HG03571 (cell line): ENCODE measurements at regions not wholly inside any gene's neighbourhood (a gene's known extent, or its start where the extent isn't known, plus 50 kb on each side); places are given as distances from the start of the nearest gene placed in this dataset.
"Not testable (repeated sequence)": the region's sequence is repeated elsewhere in the genome, so short reads cannot be mapped to it uniquely, and the experiment has no call there.

Experiments used
- ATAC-seq: cut with Tn5 transposase; IDR thresholded peaks from one replicate; pipeline ENCODE4 v1.9.1; 2021; ENCODE audit not compliant: unreplicated experiment

- not testable (repeated sequence) for ATAC-seq
Measured at GRCh38 chr2:88988617-88989016, 297.1 kb downstream of the RPIA start.

GRCh38 chr2:88992819-88993218 lies 301.3 kb downstream of the RPIA start:
- not testable (repeated sequence) for ATAC-seq

- ATAC-seq = not testable (repeated sequence)
Measured at GRCh38 chr2:88994856-88995255, 303.4 kb downstream of the RPIA start.

- ATAC-seq = not testable (repeated sequence)
Measured at GRCh38 chr2:88996588-88996987, 305.1 kb downstream of the RPIA start.

- no peak for ATAC-seq
Measured at GRCh38 chr2:88999365-88999764, 307.9 kb downstream of the RPIA start.

- no peak for ATAC-seq
Measured at GRCh38 chr2:89000235-89000634, 308.8 kb downstream of the RPIA start.

GRCh38 chr2:89004238-89004637 lies 312.8 kb downstream of the RPIA start:
- ATAC-seq = not testable (repeated sequence)

GRCh38 chr2:89020566-89020965 lies 329.1 kb downstream of the RPIA start:
- not testable (repeated sequence) for ATAC-seq

- ATAC-seq = not testable (repeated sequence)
Measured at GRCh38 chr2:89026296-89026695, 334.8 kb downstream of the RPIA start.

GRCh38 chr2:89027115-89027514 lies 335.6 kb downstream of the RPIA start:
- ATAC-seq = not testable (repeated sequence)

GRCh38 chr2:89027536-89027935 lies 336.1 kb downstream of the RPIA start:
- ATAC-seq = not testable (repeated sequence)

GRCh38 chr2:89029257-89029656 lies 337.8 kb downstream of the RPIA start:
- ATAC-seq = not testable (repeated sequence)

GRCh38 chr2:89048138-89049066 lies 356.9 kb downstream of the RPIA start:
- not testable (repeated sequence) for ATAC-seq

GRCh38 chr2:89058616-89059015 lies 367.1 kb downstream of the RPIA start:
- ATAC-seq = not testable (repeated sequence)

- ATAC-seq = not testable (repeated sequence)
Measured at GRCh38 chr2:89061174-89061573, 369.7 kb downstream of the RPIA start.

GRCh38 chr2:89076771-89077170 lies 385.3 kb downstream of the RPIA start:
- ATAC-seq = not testable (repeated sequence)

GRCh38 chr2:89092911-89093310 lies 401.4 kb downstream of the RPIA start:
- ATAC-seq = not testable (repeated sequence)

GRCh38 chr2:89095060-89095459 lies 403.6 kb downstream of the RPIA start:
- not testable (repeated sequence) for ATAC-seq

GRCh38 chr2:89102587-89102986 lies 411.1 kb downstream of the RPIA start:
- ATAC-seq = not testable (repeated sequence)

GRCh38 chr2:89106369-89107019 lies 415.0 kb downstream of the RPIA start:
- not testable (repeated sequence) for ATAC-seq

GRCh38 chr2:89112434-89112833 lies 421.0 kb downstream of the RPIA start:
- ATAC-seq = not testable (repeated sequence)

GRCh38 chr2:89113286-89113685 lies 421.8 kb downstream of the RPIA start:
- ATAC-seq = not testable (repeated sequence)
